Bone marrow (tissue), 2 donors: ENCODE measurements at regions not wholly inside any gene's neighbourhood (a gene's known extent, or its start where the extent isn't known, plus 50 kb on each side); places are given as distances from the start of the nearest gene placed in this dataset.

Source experiments
- DNase-seq, 2 donors: peaks; one replicate each; lab custom pipeline; 2025; lab: John Stamatoyannopoulos, UW

- DNase-seq: no peak
Measured at GRCh38 chr15:95558131-95558530, 772.4 kb upstream of the NR2F2 start.

- no peak for DNase-seq
Measured at GRCh38 chr15:95558916-95559315, 771.6 kb upstream of the NR2F2 start.

GRCh38 chr15:95559875-95560394, 770.6 kb upstream of the NR2F2 start:
- no peak for DNase-seq

- no peak for DNase-seq
Measured at GRCh38 chr15:95561463-95561862, 769.0 kb upstream of the NR2F2 start.

- no peak for DNase-seq
Measured at GRCh38 chr15:95563634-95564033, 766.9 kb upstream of the NR2F2 start.

- no peak for DNase-seq
Measured at GRCh38 chr15:95565016-95565600, 765.4 kb upstream of the NR2F2 start.

GRCh38 chr15:95565690-95566089, 764.8 kb upstream of the NR2F2 start:
- no peak for DNase-seq

GRCh38 chr15:95567686-95568085, 762.8 kb upstream of the NR2F2 start:
- no peak for DNase-seq

- no peak for DNase-seq
Measured at GRCh38 chr15:95574053-95574452, 756.4 kb upstream of the NR2F2 start.

- DNase-seq: no peak
Measured at GRCh38 chr15:95577927-95578326, 752.6 kb upstream of the NR2F2 start.

GRCh38 chr15:95580121-95580520, 750.4 kb upstream of the NR2F2 start:
- DNase-seq: no peak

GRCh38 chr15:95581595-95581994, 748.9 kb upstream of the NR2F2 start:
- no peak for DNase-seq

- no peak for DNase-seq
Measured at GRCh38 chr15:95584088-95584487, 746.4 kb upstream of the NR2F2 start.

GRCh38 chr15:95588056-95588455, 742.4 kb upstream of the NR2F2 start:
- no peak for DNase-seq

- no peak for DNase-seq
Measured at GRCh38 chr15:95590533-95591044, 739.9 kb upstream of the NR2F2 start.

- no peak for DNase-seq
Measured at GRCh38 chr15:95591270-95591669, 739.2 kb upstream of the NR2F2 start.

- no peak for DNase-seq
Measured at GRCh38 chr15:95591886-95592285, 738.6 kb upstream of the NR2F2 start.

GRCh38 chr15:95594496-95594895, 736.0 kb upstream of the NR2F2 start:
- DNase-seq: no peak

GRCh38 chr15:95595759-95596158, 734.7 kb upstream of the NR2F2 start:
- DNase-seq: no peak

GRCh38 chr15:95596496-95596895, 734.0 kb upstream of the NR2F2 start:
- DNase-seq: no peak

- no peak for DNase-seq
Measured at GRCh38 chr15:95598251-95598855, 732.1 kb upstream of the NR2F2 start.

- no peak for DNase-seq
Measured at GRCh38 chr15:95600367-95600766, 730.1 kb upstream of the NR2F2 start.

GRCh38 chr15:95600884-95601283, 729.6 kb upstream of the NR2F2 start:
- DNase-seq: no peak

GRCh38 chr15:95601525-95601924, 729.0 kb upstream of the NR2F2 start:
- DNase-seq: no peak
